Stimulated activated CD8-positive, alpha-beta memory T cell treated with anti-CD3 and anti-CD28 coated beads, Interleukin-7, amount 100 ng/mL, for 48 hours (primary cell): ENCODE measurements at regions not wholly inside any gene's neighbourhood (a gene's known extent, or its start where the extent isn't known, plus 50 kb on each side); places are given as distances from the start of the nearest gene placed in this dataset.

Experiments
- DNase-seq, 2 donors: peaks; one replicate each; pipeline ENCODE4 v3.0.0-alpha.2; 2020; ENCODE audit warnings: low read depth in 1 of 2; ENCODE audit errors: extremely low read depth in 1 of 2

DNA sequence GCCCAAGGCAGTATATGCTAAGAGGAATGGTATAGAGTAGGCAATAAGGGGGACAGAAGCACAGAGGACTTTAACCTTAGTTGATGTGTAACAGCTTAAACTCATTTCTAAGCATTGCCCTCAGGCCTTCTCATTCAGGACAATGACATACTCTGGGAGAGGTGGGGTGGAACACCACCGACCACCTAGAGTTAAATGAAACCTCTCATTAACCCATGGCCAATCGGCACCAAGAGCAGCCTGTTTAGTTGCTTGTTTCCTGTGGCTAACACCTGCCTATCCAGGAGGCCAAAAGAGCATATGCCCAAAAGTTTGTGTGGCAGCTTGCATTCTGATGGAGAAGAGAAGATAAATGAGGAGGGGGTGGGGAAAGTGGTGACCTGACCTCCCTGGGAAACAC lies 50.0 kb downstream of the PABIR2 start:
- DNase-seq = no peak

DNA sequence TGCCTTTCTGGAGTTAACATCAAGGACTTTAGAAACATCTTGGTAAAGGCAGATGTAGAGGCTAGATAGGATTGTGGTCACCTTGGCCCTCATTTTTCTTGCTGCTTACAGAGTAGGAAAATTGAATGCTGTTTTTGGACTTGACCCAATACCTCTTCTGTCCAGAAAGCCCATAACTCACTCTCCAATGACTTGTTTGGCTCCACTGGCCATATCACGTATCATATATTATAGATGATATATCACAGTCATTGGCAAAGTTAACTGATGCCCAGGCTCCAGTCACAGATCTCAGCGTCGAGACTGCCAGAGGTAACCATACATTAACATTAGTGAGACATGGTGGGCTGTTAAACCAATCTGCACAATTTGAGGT lies 50.6 kb downstream of the PABIR2 start:
- DNase-seq = no peak

GRCh38 chrX:134745636-134746409 lies 51.2 kb downstream of the PABIR2 start:
- DNase-seq = no peak

GRCh38 chrX:134743091-134743490 lies 53.9 kb downstream of the PABIR2 start:
- no peak for DNase-seq

DNA sequence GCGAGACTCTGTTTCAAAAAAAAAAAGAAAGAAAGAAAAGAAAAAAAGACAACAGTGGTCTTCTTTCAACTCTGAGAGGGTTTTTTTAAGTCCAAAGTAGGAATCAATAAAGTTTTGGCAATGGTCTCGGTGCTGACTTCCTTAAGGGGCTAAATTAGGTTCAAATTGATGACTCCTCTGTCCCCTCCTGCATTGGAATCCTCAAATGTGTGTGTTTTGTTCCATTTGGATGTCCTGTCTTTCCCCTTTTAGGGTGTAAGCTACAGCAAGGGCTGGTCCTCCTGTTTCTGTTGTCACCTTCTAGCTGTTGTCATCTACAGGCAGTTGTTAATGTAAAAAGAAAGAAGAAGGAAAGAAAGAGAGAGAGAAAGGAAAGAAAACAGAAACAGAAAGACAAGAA lies 54.4 kb downstream of the PABIR2 start:
- no peak for DNase-seq

DNA sequence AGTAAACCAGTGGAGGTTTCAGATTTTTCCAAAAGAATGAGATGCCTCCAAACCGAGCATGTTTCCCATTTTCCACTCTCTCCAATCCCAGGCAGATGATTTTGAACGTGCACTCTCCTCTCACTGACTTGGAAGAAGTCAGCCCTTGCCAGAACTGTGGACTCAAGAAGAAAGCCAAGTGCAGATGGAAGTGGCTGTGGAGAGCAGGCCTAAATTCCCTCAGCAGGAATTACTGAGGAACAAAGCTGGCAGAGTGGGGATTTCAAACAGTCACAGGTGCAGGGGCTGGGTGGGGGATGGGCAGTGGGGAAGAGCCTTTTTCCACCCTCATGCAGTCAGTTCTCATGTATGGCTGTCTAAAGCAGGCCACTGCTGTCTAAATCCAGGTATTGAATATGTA lies 55.3 kb downstream of the PABIR2 start:
- no peak for DNase-seq

DNA sequence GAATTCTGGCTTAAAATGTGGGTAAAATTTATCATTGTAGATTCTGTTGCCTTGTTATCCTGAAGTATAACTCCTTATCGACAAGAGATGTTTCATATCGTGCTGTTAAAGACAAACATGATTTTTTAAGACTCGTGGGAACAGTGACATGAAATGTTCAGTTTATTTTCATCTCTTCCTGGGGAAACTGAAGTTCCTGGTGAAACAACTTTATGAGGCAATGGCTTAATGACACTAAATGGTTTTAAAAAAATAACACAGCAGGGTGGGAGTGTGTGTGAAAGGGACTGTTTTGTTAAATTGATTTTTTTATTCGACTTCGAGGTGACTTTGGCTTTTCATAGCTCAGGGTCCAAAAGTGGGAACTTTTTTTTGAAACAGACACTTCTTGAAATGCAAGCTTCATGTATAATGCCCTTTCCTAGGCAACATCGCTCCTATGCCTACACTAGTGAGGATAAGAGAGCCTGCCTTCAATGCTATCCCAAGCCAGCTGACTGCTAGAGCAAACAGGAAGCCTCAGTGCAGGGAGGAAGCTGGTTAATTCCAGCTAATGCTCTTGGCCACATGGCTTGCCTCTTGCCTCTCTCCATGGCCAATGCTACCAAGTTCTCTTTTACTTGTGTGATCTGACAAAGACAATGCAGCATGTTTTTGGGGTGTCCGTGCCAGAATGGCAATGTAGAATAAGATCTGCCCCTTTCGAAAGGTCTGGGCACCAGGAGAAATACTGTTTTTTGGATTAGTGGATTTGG lies 57.8 kb downstream of the PABIR2 start:
- no peak for DNase-seq

GRCh38 chrX:134738445-134738844 lies 58.6 kb downstream of the PABIR2 start:
- no peak for DNase-seq

- no peak for DNase-seq
Measured at GRCh38 chrX:134737721-134738369, 59.2 kb downstream of the PABIR2 start.

- no peak for DNase-seq
Measured at GRCh38 chrX:134737061-134737460, 59.9 kb downstream of the PABIR2 start.

- DNase-seq = no peak
Measured at GRCh38 chrX:134736356-134736755, 60.6 kb downstream of the PABIR2 start.

- no peak for DNase-seq
Measured at GRCh38 chrX:134735015-134735414, 62.0 kb downstream of the PABIR2 start.

DNA sequence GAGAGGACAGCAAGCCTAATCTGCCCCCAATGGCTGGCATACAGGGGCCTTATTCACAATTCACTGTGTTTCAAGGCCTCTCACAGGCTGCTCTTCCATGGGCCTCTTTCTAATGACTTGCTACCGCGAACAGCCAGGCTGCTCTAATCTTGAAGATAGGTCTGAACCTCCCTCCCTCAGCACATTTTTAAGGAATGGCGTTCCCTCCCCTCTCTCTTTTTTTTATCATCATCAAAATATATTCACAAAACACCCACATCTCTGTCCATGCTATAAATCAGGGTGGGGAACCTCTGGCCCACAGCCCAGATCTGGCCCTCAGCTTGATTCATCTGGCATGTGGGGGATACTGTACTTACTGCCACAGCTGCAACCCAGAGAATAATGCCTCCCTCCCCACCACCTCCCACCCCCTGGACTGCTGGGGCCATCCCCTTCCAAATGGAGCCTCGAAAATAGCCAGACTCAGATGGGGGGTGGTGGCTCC lies 62.5 kb downstream of the PABIR2 start:
- DNase-seq = no peak

DNA sequence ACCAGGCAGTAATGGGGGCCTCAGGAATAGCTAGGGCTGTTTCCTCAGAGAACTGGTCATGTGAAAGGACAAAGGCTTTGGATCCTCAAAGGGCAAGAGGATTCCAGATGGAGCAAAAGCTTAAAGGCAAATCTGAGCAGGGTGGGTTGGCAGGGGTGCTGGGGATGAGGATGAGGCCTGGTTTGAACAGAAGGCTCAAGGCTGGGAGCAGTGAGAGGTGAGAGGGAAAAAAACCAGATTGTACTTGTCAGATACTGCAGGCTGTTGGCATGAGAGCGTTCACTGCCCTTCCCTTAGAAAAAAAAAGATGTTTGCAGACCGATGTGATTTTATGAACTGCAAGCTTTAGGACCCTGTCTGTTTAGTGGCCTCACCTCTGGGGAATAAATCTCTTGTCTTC lies 63.4 kb downstream of the PABIR2 start:
- no peak for DNase-seq

GRCh38 chrX:134732676-134733075 lies 64.3 kb downstream of the PABIR2 start:
- DNase-seq = no peak

- DNase-seq = no peak
Measured at GRCh38 chrX:134732152-134732551, 64.9 kb downstream of the PABIR2 start.

DNA sequence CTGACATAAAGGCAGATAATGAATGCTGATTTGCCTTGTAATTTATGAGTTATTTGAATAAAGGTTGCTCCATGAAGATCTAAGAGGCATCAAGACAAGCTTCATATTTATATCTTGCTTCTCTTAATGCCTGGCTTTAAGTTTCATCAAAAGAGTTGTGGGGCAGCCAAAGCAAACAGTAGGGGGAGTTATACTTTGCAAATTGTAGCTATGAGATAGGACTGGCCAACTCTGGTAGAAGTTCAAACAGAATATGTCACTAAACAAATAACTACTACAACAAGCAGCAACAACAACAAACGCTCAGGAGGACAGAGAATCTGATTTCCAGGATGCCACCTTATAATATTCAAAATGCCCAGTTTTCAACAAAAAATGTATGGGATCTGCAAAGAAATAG lies 69.1 kb upstream of the PLAC1 start:
- DNase-seq = no peak

DNA sequence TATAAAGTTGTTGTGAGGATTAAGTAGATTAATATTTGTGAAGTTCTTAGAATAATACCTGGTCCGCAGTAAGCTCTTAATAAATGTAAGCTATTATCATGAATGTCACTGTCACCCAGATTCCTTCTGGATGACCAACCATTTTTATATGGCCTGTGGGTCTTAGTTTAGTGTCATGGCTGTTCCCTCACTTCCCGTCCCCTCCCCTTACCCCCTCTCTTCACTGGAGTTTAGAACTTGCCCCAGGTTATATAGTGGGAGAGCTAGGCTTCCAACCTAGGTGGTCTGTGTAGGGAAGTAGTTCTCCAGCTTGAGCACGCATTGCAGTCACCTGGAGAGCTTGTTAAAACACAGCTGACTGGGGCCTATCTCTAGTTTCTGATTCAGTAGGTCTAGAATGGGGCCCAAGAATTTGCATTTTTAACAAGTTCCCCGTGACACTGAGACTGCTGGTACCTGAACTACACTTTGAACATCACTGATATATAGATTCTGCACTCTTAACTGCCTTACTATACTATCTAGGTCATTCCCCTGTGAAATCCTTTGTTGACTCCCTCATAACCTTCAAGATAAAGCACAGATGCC lies 66.9 kb upstream of the PLAC1 start:
- no peak for DNase-seq

DNA sequence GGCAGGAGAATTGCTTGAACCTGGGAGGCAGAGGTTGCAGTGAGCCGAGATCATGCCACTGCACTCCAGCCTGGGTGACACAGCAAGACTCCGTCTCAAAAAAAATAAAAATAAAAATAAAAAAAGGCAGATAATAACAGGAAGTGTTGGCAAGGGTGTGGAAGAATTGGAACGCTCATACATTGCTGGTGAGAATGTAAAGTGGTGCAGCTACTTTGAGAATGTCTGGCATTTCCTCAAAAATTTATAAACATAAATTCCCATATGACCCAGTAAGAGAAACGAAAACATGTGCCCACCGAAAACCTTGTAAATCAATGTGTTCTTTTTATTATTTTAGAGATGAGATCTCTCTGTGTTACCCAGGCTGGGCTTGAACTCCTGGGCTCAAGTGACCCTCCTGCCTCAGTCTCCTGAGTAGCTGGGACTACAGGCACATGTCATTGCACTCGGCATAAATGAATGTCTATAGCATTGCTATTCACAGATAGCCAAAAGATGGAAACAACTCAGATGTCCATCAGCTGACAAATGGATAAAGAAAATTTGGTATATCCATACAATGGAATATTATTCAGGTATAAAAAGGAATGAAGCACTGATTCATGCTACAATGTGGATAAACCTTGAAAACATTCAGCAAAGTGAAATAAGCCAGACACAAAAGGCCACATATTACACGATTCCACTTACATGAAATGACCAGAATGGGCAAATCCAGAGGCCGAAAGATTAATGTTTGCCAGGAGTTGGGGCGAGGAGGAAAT lies 63.7 kb upstream of the PLAC1 start:
- no peak for DNase-seq

- peak; percentile 7 to 14 for DNase-seq
Measured at GRCh38 chrX:134718966-134719317, 60.7 kb upstream of the PLAC1 start.
